Fibroblast of the aortic adventitia (primary cell): ENCODE measurements at regions not wholly inside any gene's neighbourhood (a gene's known extent, or its start where the extent isn't known, plus 50 kb on each side); places are given as distances from the start of the nearest gene placed in this dataset.
A peak's percentile ranks its signal among the peaks of the same experiment; 100 is the strongest.

Source experiments
- DNase-seq: peaks from one replicate; pipeline ENCODE4 v3.0.0-alpha.2; 2010; ENCODE audit warnings: low read depth
- H3K4me3 ChIP-seq: 2 replicates; pipeline ENCODE4 v1.5.1; 2011; ENCODE audit warnings: low read depth, mild to moderate bottlenecking, control low read depth, low read length, moderate library complexity
- TF ChIP-seq, protein P1 (sequence below): IDR thresholded peaks from 2 replicates; pipeline ENCODE4 v1.5.1; 2011; ENCODE audit warnings: mild to moderate bottlenecking, low read length, control low read depth, inconsistent platforms; ENCODE audit not compliant: insufficient read depth

DNA sequence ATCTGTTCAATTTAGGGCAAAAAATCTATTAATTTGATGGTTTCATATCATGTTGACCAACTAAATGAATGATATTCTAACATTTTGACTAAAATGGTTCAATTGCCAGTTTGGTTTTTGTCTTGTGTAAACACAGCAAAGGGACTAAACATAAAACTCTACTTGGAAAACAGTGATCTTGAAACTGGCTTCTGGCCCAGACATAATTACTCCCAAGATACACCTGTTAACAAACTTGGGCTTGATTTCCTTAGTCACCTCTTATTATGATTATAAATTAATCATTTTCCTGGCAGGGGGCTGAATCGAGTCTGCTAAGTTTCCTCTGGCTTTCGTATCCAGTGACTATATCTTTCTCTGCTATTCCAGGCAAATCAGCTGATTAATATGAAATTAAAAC, 78.0 kb upstream of the OXGR1 start:
- H3K4me3 ChIP-seq = no peak overlapping the region
- no peak for DNase-seq
- TF ChIP-seq, protein P1, sequence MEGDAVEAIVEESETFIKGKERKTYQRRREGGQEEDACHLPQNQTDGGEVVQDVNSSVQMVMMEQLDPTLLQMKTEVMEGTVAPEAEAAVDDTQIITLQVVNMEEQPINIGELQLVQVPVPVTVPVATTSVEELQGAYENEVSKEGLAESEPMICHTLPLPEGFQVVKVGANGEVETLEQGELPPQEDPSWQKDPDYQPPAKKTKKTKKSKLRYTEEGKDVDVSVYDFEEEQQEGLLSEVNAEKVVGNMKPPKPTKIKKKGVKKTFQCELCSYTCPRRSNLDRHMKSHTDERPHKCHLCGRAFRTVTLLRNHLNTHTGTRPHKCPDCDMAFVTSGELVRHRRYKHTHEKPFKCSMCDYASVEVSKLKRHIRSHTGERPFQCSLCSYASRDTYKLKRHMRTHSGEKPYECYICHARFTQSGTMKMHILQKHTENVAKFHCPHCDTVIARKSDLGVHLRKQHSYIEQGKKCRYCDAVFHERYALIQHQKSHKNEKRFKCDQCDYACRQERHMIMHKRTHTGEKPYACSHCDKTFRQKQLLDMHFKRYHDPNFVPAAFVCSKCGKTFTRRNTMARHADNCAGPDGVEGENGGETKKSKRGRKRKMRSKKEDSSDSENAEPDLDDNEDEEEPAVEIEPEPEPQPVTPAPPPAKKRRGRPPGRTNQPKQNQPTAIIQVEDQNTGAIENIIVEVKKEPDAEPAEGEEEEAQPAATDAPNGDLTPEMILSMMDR = no peak

DNA sequence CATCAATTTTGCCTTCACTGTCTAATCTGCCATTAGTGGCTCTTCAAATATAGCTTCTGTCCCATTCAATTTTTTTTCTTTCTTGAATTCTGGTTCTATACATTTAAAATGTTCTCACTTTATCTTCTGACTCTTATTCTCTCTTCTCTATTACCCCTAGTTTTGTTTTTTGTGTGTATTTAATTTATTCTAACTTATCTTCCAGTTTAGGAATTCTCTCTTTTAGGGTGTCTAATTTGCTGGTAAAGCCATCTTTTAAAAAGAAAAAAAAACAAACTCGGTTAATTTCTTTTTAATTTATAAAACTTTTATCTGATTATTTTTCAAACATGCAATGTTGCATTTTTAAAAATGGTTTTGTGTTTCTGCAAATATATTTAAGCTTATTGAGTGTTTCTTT, 80.3 kb upstream of the OXGR1 start:
- DNase-seq = no peak
- TF ChIP-seq, protein P1 = no peak
- H3K4me3 ChIP-seq = no peak overlapping the region

DNA sequence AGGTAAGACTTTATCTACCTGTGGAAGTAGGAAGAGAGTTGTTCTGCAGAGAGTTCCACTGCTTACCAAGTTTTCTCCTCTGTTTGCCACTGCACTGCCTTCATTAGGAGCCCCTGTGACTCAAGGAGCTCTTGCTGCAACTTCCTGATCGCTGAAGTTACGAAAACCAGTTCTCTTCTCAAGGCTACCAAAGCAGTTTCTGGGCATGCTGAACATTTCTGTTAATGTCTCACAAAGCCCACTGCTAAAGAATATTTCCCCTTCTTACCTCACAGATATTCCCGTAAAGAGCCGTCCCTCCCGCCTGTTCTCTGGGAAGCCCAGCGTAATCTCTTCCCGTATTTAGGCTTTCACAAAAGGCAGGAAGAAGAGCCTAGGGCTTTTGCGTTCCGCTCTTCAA, 82.6 kb upstream of the OXGR1 start:
- DNase-seq = peak; percentile 61
- peak overlapping the region; percentile 40 for H3K4me3 ChIP-seq
- TF ChIP-seq, protein P1 = no peak

DNA sequence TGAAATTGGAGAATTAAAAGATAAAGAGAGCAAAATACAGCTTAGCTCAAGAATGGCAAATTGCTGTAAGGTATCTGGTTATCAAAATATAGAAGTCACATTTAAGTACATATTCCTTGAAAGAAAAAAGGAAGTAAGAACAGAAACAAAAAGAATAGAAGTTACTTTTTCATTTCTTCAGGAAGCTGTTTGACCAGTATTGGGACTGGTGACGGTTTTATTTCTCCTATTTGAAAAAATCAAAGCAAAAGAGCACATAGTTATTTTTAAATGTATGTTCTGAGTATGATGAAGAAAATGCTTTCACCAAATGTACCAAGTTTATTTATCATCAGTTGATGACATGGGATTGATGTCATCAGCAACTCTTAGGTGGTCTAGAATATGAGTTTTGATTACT, 83.1 kb upstream of the OXGR1 start:
- TF ChIP-seq, protein P1 = no peak
- H3K4me3 ChIP-seq = no peak overlapping the region
- no peak for DNase-seq

DNA sequence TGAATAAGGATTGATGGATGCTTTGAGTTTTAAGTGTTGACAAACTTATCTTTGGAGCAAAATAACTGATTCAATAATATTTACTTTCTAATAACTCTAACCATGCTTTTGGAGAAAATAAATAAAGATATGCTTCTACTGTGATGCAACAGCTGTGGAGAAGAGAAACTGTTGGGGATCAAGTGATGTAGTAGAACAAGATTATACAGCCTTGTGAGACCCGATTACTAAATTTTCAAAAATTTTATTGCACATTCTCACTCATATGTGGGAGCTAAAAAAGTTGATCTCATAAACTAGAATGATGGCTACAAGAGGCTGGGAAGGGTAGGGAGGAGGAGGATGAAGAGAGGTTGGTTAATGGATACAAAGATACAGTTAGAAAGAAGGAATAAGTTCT, 85.5 kb upstream of the OXGR1 start:
- TF ChIP-seq, protein P1 = no peak
- H3K4me3 ChIP-seq = no peak overlapping the region
- DNase-seq = no peak

DNA sequence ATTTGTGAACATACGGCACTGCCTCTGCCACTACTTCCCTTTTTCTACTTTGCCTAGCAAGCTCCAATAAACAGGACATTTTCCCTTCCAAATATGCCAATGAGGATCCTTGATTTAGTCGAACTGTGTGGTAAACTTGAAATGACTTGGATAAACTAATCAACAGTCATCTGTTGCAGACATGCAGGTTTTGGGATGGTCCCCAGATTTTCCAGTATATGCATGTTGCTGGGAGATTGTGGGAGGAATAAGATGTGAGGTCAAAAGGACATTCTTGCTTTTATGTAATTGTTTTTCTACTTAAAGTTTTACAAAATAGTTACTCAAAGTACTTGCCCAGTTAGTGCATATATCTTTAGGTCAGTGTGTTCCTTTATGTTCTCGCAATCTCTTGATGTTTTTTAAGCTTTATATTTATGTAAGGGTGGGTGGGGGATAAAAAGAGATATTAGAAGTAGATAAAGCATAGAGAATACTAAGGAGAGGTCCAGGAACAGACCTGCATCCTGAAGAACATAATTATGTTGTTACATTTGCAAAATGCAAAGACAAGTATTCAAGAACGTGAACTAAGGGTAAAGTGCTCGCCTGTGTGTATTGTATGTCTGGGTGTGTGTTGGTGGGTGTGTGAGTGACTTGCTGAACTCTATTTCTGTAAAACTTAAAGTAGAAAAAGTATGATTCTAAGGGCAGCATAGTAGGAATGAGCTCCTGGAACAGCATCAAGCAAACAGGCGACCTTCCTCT, 88.4 kb upstream of the OXGR1 start:
- TF ChIP-seq, protein P1 = no peak

DNA sequence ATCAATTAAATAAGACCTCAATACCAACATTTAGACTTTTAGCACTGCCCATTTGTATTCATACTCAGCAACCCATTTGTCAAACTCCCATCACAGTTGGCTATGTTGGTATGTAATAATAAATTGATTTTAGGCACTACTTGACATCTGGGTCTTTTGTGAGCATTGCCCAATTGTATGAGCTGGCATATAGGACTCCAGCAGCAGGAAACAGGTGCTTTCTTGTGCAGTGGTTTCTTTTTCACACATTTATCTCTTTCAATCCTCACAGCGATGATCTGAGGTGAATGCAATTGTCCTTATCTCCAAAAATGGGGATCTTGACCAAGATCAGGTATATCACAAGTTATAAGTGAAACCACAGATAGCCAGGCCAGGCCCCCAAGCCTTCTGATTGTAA, 96.9 kb upstream of the OXGR1 start:
- DNase-seq = no peak
- H3K4me3 ChIP-seq = no peak overlapping the region
- TF ChIP-seq, protein P1 = no peak

More for the DNA sequence above, 88.4 kb upstream of the OXGR1 start:
- H3K4me3 ChIP-seq = no peak overlapping the region
- DNase-seq = no peak
